ENCODE measurements at regions not wholly inside any gene's neighbourhood (a gene's known extent, or its start where the extent isn't known, plus 50 kb on each side); places are given as distances from the start of the nearest gene placed in this dataset.

GRCh38 chr12:90129366-90130030, 420.9 kb upstream of the ATP2B1 start:
- no peak for DNase-seq (ENCODE audit: low read depth)

GRCh38 chr12:90128526-90128925, 419.9 kb upstream of the ATP2B1 start:
- DNase-seq (ENCODE audit: low read depth): no peak

- no peak for DNase-seq (ENCODE audit: low read depth)
These were observed 417.5 kb upstream of the ATP2B1 start for GRCh38 chr12:90126125-90126524.

- DNase-seq (ENCODE audit: low read depth): no peak
These were observed 416.3 kb upstream of the ATP2B1 start for GRCh38 chr12:90124914-90125313.

- DNase-seq (ENCODE audit: low read depth): no peak
These were observed 415.7 kb upstream of the ATP2B1 start for GRCh38 chr12:90124289-90124688.

- DNase-seq (ENCODE audit: low read depth): no peak
These were observed 414.0 kb upstream of the ATP2B1 start for GRCh38 chr12:90122681-90123080.

- DNase-seq (ENCODE audit: low read depth): no peak
These were observed 412.0 kb upstream of the ATP2B1 start for GRCh38 chr12:90120627-90121026.

GRCh38 chr12:90112666-90113065, 404.0 kb upstream of the ATP2B1 start:
- no peak for DNase-seq (ENCODE audit: low read depth)

- DNase-seq (ENCODE audit: low read depth): no peak
These were observed 403.3 kb upstream of the ATP2B1 start for GRCh38 chr12:90111791-90112580.

- DNase-seq (ENCODE audit: low read depth): no peak
These were observed 397.9 kb upstream of the ATP2B1 start for GRCh38 chr12:90106568-90106967.

- no peak for DNase-seq (ENCODE audit: low read depth)
These were observed 394.5 kb upstream of the ATP2B1 start for GRCh38 chr12:90102957-90103652.

- DNase-seq (ENCODE audit: low read depth): no peak
These were observed 391.9 kb upstream of the ATP2B1 start for GRCh38 chr12:90100579-90100978.

- DNase-seq (ENCODE audit: low read depth): no peak
These were observed 390.6 kb upstream of the ATP2B1 start for GRCh38 chr12:90099288-90099687.

GRCh38 chr12:90098132-90098779, 389.6 kb upstream of the ATP2B1 start:
- DNase-seq (ENCODE audit: low read depth): no peak

- DNase-seq (ENCODE audit: low read depth): no peak
These were observed 383.2 kb upstream of the ATP2B1 start for GRCh38 chr12:90091809-90092208.

GRCh38 chr12:90090929-90091651, 382.5 kb upstream of the ATP2B1 start:
- DNase-seq (ENCODE audit: low read depth): no peak

GRCh38 chr12:90086281-90086680, 377.6 kb upstream of the ATP2B1 start:
- no peak for DNase-seq (ENCODE audit: low read depth)

- DNase-seq (ENCODE audit: low read depth): no peak
These were observed 377.0 kb upstream of the ATP2B1 start for GRCh38 chr12:90085494-90086274.

GRCh38 chr12:90084018-90084417, 375.4 kb upstream of the ATP2B1 start:
- no peak for DNase-seq (ENCODE audit: low read depth)

GRCh38 chr12:90080616-90081015, 372.0 kb upstream of the ATP2B1 start:
- DNase-seq (ENCODE audit: low read depth): no peak
